ENCODE measurements at regions not wholly inside any gene's neighbourhood (a gene's known extent, or its start where the extent isn't known, plus 50 kb on each side); places are given as distances from the start of the nearest gene placed in this dataset.

DNA sequence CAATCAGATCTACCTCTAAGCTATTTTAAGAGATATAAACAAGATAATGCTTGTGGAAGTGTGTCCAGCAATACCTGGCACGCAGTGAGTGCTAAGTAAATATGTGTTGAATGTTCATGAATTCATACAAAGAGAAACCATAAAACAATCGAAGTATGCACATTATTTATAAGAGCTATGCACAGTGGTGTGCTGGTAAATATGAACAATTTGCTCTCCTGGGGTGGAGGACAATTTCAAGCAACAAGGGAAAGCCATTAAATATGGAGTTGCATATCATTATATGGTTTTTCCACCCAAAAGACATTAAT, 526.6 kb upstream of the MARCKS start:
- no peak overlapping the region for H3K4me3 ChIP-seq (ENCODE audit: low read depth, low read length, poor library complexity, severe bottlenecking)
- no peak overlapping the region for H3K27ac ChIP-seq (ENCODE audit: low read depth, low read length, poor library complexity, severe bottlenecking)
- no peak overlapping the region for H3K9ac ChIP-seq (ENCODE audit: low read length)
- no peaks in the 10 kb centered on the region for H3K4me1 ChIP-seq (ENCODE audit: insufficient read depth, low read length, severe bottlenecking)
- H4K20me1 ChIP-seq (ENCODE audit: insufficient read depth, low read length): no peaks in the 10 kb centered on the region
- no peak overlapping the region for H2AFZ ChIP-seq (ENCODE audit: low read length)
- TF ChIP-seq CTCF (IDR thresholded peaks at IDR 0.05; ENCODE audit: low read length) (no peak), EZH2 (IDR thresholded peaks at IDR 0.05; ENCODE audit: borderline replicate concordance, low read length) (no peak)
- H3K79me2 ChIP-seq (ENCODE audit: insufficient read depth, low read length): no peaks in the 10 kb centered on the region
- H3K9me2 ChIP-seq (ENCODE audit: low read depth, low read length): no peaks in the 10 kb centered on the region
- H3K4me2 ChIP-seq (ENCODE audit: low read length): no peak overlapping the region
- no peaks in the 10 kb centered on the region for H3K9me3 ChIP-seq (ENCODE audit: low read length)
- H3K36me3 ChIP-seq (ENCODE audit: insufficient read depth, low read length): no peaks in the 10 kb centered on the region
- no peaks in the 10 kb centered on the region for H3K27me3 ChIP-seq (ENCODE audit: insufficient read depth, low read length)
- H3F3A ChIP-seq (ENCODE audit: insufficient read depth, low read length): no peaks in the 10 kb centered on the region

- H3K27me3 ChIP-seq (ENCODE audit: insufficient read depth, low read length): no peaks in the 10 kb centered on the region
- no peak overlapping the region for H3K4me3 ChIP-seq (ENCODE audit: low read depth, low read length, poor library complexity, severe bottlenecking)
- no peak overlapping the region for H2AFZ ChIP-seq (ENCODE audit: low read length)
- no peak overlapping the region for H3K9ac ChIP-seq (ENCODE audit: low read length)
- H3F3A ChIP-seq (ENCODE audit: insufficient read depth, low read length): no peaks in the 10 kb centered on the region
- H3K4me2 ChIP-seq (ENCODE audit: low read length): no peak overlapping the region
- H3K9me2 ChIP-seq (ENCODE audit: low read depth, low read length): no peaks in the 10 kb centered on the region
- H3K79me2 ChIP-seq (ENCODE audit: insufficient read depth, low read length): no peaks in the 10 kb centered on the region
- no peaks in the 10 kb centered on the region for H3K36me3 ChIP-seq (ENCODE audit: insufficient read depth, low read length)
- no peak overlapping the region for H3K27ac ChIP-seq (ENCODE audit: low read depth, low read length, poor library complexity, severe bottlenecking)
- no peaks in the 10 kb centered on the region for H4K20me1 ChIP-seq (ENCODE audit: insufficient read depth, low read length)
- no peak for TF ChIP-seq CTCF (IDR thresholded peaks at IDR 0.05; ENCODE audit: low read length)
- no peaks in the 10 kb centered on the region for H3K4me1 ChIP-seq (ENCODE audit: insufficient read depth, low read length, severe bottlenecking)
- no peaks in the 10 kb centered on the region for H3K9me3 ChIP-seq (ENCODE audit: low read length)
These were observed 526.1 kb upstream of the MARCKS start for GRCh38 chr6:113331021-113331420.

DNA sequence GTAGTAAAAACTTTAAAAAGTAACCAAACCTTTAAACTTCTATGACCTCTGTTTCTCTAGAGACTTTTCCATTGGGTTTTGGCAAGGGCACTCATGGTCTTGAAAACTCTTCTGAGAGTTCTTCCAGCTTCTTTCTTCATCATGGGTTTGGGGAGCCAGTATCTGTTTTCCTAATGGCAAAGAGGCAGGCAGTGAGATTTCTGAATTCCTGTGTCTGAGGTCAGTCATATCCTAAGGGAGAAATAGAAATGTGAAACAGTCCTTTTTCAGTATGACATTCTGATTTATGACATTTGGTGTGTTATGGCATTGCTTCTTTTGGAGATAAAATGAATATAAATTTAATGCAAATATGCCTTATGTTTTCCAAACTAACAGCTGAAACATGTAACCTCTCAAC, 518.5 kb upstream of the MARCKS start:
- no peak overlapping the region for H3K27ac ChIP-seq (ENCODE audit: low read depth, low read length, poor library complexity, severe bottlenecking)
- H3K27me3 ChIP-seq (ENCODE audit: insufficient read depth, low read length): no peaks in the 10 kb centered on the region
- TF ChIP-seq EZH2 (IDR thresholded peaks at IDR 0.05; ENCODE audit: borderline replicate concordance, low read length) (no peak), CTCF (IDR thresholded peaks at IDR 0.05; ENCODE audit: low read length) (no peak)
- H3K9me2 ChIP-seq (ENCODE audit: low read depth, low read length): no peaks in the 10 kb centered on the region
- H3K9ac ChIP-seq (ENCODE audit: low read length): no peak overlapping the region
- no peak overlapping the region for H2AFZ ChIP-seq (ENCODE audit: low read length)
- no peaks in the 10 kb centered on the region for H3F3A ChIP-seq (ENCODE audit: insufficient read depth, low read length)
- H3K4me2 ChIP-seq (ENCODE audit: low read length): no peak overlapping the region
- H3K79me2 ChIP-seq (ENCODE audit: insufficient read depth, low read length): no peaks in the 10 kb centered on the region
- H3K36me3 ChIP-seq (ENCODE audit: insufficient read depth, low read length): no peaks in the 10 kb centered on the region
- H3K4me3 ChIP-seq (ENCODE audit: low read depth, low read length, poor library complexity, severe bottlenecking): no peak overlapping the region
- H3K9me3 ChIP-seq (ENCODE audit: low read length): no peaks in the 10 kb centered on the region
- no peaks in the 10 kb centered on the region for H3K4me1 ChIP-seq (ENCODE audit: insufficient read depth, low read length, severe bottlenecking)
- H4K20me1 ChIP-seq (ENCODE audit: insufficient read depth, low read length): no peaks in the 10 kb centered on the region
